WTC11 (cell line): ENCODE measurements at regions not wholly inside any gene's neighbourhood (a gene's known extent, or its start where the extent isn't known, plus 50 kb on each side); places are given as distances from the start of the nearest gene placed in this dataset.
A peak's percentile ranks its signal among the peaks of the same experiment; 100 is the strongest.

ENCODE experiments used
- ATAC-seq: fragments of 200-7000 bp; cut with Tn5 transposase; 2 replicates; pipeline ENCODE4 v1.10.0; 2021; ENCODE audit warnings: mild to moderate bottlenecking, moderate library complexity
- CTCF ChIA-PET: fragments of 300-600 bp; sonication (Branson Sonifier 250); formaldehyde crosslinking; loops from one replicate; lab custom pipeline; 2021; ENCODE audit warnings: antibody characterized with exemption; lab: Charles Lee
- POLR2A ChIA-PET: fragments of 350-600 bp; sonication (Branson Sonifier 250); formaldehyde crosslinking; loops from one replicate; lab custom pipeline; 2021; ENCODE audit warnings: antibody characterized with exemption; lab: Charles Lee
- DNase-seq: peaks from one replicate; pipeline ENCODE4 v3.0.0; 2021; ENCODE audit warnings: low spot score
- H3K27ac Mint-ChIP-seq: 2 replicates; pipeline ENCODE4 v1.8.0; 2021; ENCODE audit warnings: mixed read lengths
- H3K27me3 Mint-ChIP-seq: 2 replicates; pipeline ENCODE4 v1.8.0; 2021; ENCODE audit warnings: low read depth, mild to moderate bottlenecking, moderate library complexity, mixed read lengths
- H3K36me3 Mint-ChIP-seq: 2 replicates; pipeline ENCODE4 v1.8.0; 2021; ENCODE audit warnings: mixed read lengths
- H3K4me1 Mint-ChIP-seq: 2 replicates; pipeline ENCODE4 v1.8.0; 2022; ENCODE audit warnings: mixed read lengths
- H3K4me3 Mint-ChIP-seq: 2 replicates; pipeline ENCODE4 v1.8.0; 2021; ENCODE audit warnings: mild to moderate bottlenecking, moderate library complexity, mixed read lengths
- H3K9me3 Mint-ChIP-seq: 2 replicates; pipeline ENCODE4 v1.8.0; 2021; ENCODE audit warnings: mixed read lengths
- AFF4 ChIP-seq: sonication (generic); formaldehyde crosslinking; IDR thresholded peaks from 2 replicates; pipeline ENCODE4 v1.8.1; 2023; ENCODE audit warnings: mild to moderate bottlenecking, missing genetic modification reagents, borderline replicate concordance
- ATF2 ChIP-seq: sonication (generic); formaldehyde crosslinking; IDR thresholded peaks from 2 replicates; pipeline ENCODE4 v1.8.1; 2022; ENCODE audit warnings: low read depth, missing genetic modification reagents, borderline replicate concordance
- ATF6 ChIP-seq: sonication (generic); formaldehyde crosslinking; IDR thresholded peaks from 2 replicates; pipeline ENCODE4 v1.8.1; 2023; ENCODE audit warnings: mild to moderate bottlenecking, missing genetic modification reagents
- CREB1 ChIP-seq: sonication (generic); formaldehyde crosslinking; IDR thresholded peaks from 2 replicates; pipeline ENCODE4 v1.8.0; 2023; ENCODE audit warnings: mild to moderate bottlenecking, missing genetic modification reagents
- E2F1 ChIP-seq: sonication (generic); formaldehyde crosslinking; IDR thresholded peaks from 2 replicates; pipeline ENCODE4 v1.8.0; 2022; ENCODE audit warnings: mild to moderate bottlenecking, missing genetic modification reagents
- ESRRA ChIP-seq: sonication (generic); formaldehyde crosslinking; IDR thresholded peaks from 2 replicates; pipeline ENCODE4 v1.8.1; 2022; ENCODE audit warnings: mild to moderate bottlenecking, missing genetic modification reagents, borderline replicate concordance
- ETV6 ChIP-seq: sonication (generic); formaldehyde crosslinking; IDR thresholded peaks from 2 replicates; pipeline ENCODE4 v1.8.1; 2022; ENCODE audit warnings: mild to moderate bottlenecking, missing genetic modification reagents
- FOXJ3 ChIP-seq: sonication (generic); formaldehyde crosslinking; IDR thresholded peaks from 2 replicates; pipeline ENCODE4 v1.9.0; 2021; ENCODE audit warnings: missing genetic modification reagents, mild to moderate bottlenecking, borderline replicate concordance
- GABPB1 ChIP-seq: sonication (generic); formaldehyde crosslinking; IDR thresholded peaks from 2 replicates; pipeline ENCODE4 v1.8.1; 2023; ENCODE audit warnings: mild to moderate bottlenecking, missing genetic modification reagents
- GTF2I ChIP-seq: fragments of 250-450 bp; sonication (Bioruptor Pico); conservative IDR thresholded peaks from 2 replicates; pipeline ENCODE4 v1.4.0; 2021; ENCODE audit warnings: mild to moderate bottlenecking
- HMGA2 ChIP-seq: fragments of 250-450 bp; sonication (Bioruptor Pico); IDR thresholded peaks from 2 replicates; pipeline ENCODE4 v1.4.0; 2021; ENCODE audit warnings: mild to moderate bottlenecking, moderate library complexity
- JUN ChIP-seq: sonication (generic); formaldehyde crosslinking; IDR thresholded peaks from 2 replicates; pipeline ENCODE4 v1.8.0; 2023; ENCODE audit warnings: mild to moderate bottlenecking, missing genetic modification reagents
- MXD4 ChIP-seq: fragments of 250-450 bp; sonication (Bioruptor Pico); IDR thresholded peaks from 2 replicates; pipeline ENCODE4 v1.8.0; 2021; ENCODE audit warnings: mild to moderate bottlenecking, moderate library complexity, borderline replicate concordance
- MYBL2 ChIP-seq: sonication (generic); formaldehyde crosslinking; IDR thresholded peaks from 2 replicates; pipeline ENCODE4 v1.8.1; 2023; ENCODE audit warnings: mild to moderate bottlenecking, moderate library complexity, missing genetic modification reagents
- NR3C1 ChIP-seq: sonication (generic); formaldehyde crosslinking; conservative IDR thresholded peaks from 2 replicates; pipeline ENCODE4 v1.8.1; 2023; ENCODE audit warnings: low read depth, mild to moderate bottlenecking, missing genetic modification reagents
- OVOL2 ChIP-seq: fragments of 250-450 bp; sonication (Bioruptor Pico); IDR thresholded peaks from 2 replicates; pipeline ENCODE4 v1.9.0; 2021; ENCODE audit warnings: mild to moderate bottlenecking, borderline replicate concordance
- SMAD4 ChIP-seq: sonication (generic); formaldehyde crosslinking; IDR thresholded peaks from 2 replicates; pipeline ENCODE4 v1.8.0; 2022; ENCODE audit warnings: mild to moderate bottlenecking, missing genetic modification reagents
- ZNF416 ChIP-seq: fragments of 250-450 bp; sonication (Bioruptor Pico); IDR thresholded peaks from 2 replicates; pipeline ENCODE4 v1.9.0; 2021; ENCODE audit warnings: mild to moderate bottlenecking, inconsistent platforms
- ZNF671 ChIP-seq: fragments of 250-450 bp; sonication (Bioruptor Pico); IDR thresholded peaks from 2 replicates; pipeline ENCODE4 v1.8.0; 2021; ENCODE audit warnings: mild to moderate bottlenecking
- TF ChIP-seq, protein P1 (sequence below): fragments of 200-600 bp; IDR thresholded peaks from 2 replicates; pipeline ENCODE4 v1.8.0; 2022; ENCODE audit warnings: antibody characterized with exemption
- TF ChIP-seq, protein P2 (sequence below): sonication (generic); formaldehyde crosslinking; IDR thresholded peaks from 2 replicates; pipeline ENCODE4 v1.8.1; 2022; ENCODE audit warnings: low read depth, mild to moderate bottlenecking, moderate library complexity, missing genetic modification reagents, borderline replicate concordance
- TF ChIP-seq, protein P3 (sequence below): sonication (generic); formaldehyde crosslinking; IDR thresholded peaks from 2 replicates; pipeline ENCODE4 v1.8.1; 2022; ENCODE audit warnings: mild to moderate bottlenecking, moderate library complexity, missing genetic modification reagents

GRCh38 chr16:85187886-85188285 lies 75.6 kb upstream of the CIBAR2 start:
- H3K27ac Mint-ChIP-seq: no peak overlapping the region
- peaks cover 18% of the 10 kb centered on the region for H3K9me3 Mint-ChIP-seq
- peaks cover 2% of the 10 kb centered on the region; the same call in 1 of the 2 replicates for H3K27me3 Mint-ChIP-seq
- no peak for TF ChIP-seq NR3C1 (CRISPR knock-in tag)
- TF ChIP-seq CREB1: no peak
- TF ChIP-seq JUN: no peak
- no peak for TF ChIP-seq OVOL2 (CRISPR knock-in tag)
- TF ChIP-seq, protein P1, sequence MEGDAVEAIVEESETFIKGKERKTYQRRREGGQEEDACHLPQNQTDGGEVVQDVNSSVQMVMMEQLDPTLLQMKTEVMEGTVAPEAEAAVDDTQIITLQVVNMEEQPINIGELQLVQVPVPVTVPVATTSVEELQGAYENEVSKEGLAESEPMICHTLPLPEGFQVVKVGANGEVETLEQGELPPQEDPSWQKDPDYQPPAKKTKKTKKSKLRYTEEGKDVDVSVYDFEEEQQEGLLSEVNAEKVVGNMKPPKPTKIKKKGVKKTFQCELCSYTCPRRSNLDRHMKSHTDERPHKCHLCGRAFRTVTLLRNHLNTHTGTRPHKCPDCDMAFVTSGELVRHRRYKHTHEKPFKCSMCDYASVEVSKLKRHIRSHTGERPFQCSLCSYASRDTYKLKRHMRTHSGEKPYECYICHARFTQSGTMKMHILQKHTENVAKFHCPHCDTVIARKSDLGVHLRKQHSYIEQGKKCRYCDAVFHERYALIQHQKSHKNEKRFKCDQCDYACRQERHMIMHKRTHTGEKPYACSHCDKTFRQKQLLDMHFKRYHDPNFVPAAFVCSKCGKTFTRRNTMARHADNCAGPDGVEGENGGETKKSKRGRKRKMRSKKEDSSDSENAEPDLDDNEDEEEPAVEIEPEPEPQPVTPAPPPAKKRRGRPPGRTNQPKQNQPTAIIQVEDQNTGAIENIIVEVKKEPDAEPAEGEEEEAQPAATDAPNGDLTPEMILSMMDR: no peak
- no peak for TF ChIP-seq ZNF671
- TF ChIP-seq AFF4 (CRISPR knock-in tag): no peak
- no peak for TF ChIP-seq SMAD4
- TF ChIP-seq, protein P2, sequence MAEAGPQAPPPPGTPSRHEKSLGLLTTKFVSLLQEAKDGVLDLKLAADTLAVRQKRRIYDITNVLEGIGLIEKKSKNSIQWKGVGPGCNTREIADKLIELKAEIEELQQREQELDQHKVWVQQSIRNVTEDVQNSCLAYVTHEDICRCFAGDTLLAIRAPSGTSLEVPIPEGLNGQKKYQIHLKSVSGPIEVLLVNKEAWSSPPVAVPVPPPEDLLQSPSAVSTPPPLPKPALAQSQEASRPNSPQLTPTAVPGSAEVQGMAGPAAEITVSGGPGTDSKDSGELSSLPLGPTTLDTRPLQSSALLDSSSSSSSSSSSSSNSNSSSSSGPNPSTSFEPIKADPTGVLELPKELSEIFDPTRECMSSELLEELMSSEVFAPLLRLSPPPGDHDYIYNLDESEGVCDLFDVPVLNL (CRISPR knock-in tag): no peak
- TF ChIP-seq ETV6 (CRISPR knock-in tag): no peak
- no peak for TF ChIP-seq ATF2 (CRISPR knock-in tag)
- TF ChIP-seq E2F1: no peak
- no peak for TF ChIP-seq FOXJ3
- no peak for TF ChIP-seq ZNF416 (CRISPR knock-in tag)
- no peak overlapping the region for H3K4me3 Mint-ChIP-seq
- ChIA-PET CTCF (interaction anchor here (0.6 to 2.4 kb wide), 25 partner anchors 10 to 428 kb away, joined by 3 to 21 read pairs (median 5); no protein-coding TSS in a partner anchor), POLR2A (no interaction called here)
- 0 out of 2 replicates have a peak, but pooled peaks cover 9% of the 10 kb centered on the region for H3K4me1 Mint-ChIP-seq
- DNase-seq (no peak), ATAC-seq (no peak)
- H3K36me3 Mint-ChIP-seq: peaks cover 28% of the 10 kb centered on the region

GRCh38 chr16:85188822-85189672 lies 76.8 kb upstream of the CIBAR2 start:
- no peak for DNase-seq
- no peak for TF ChIP-seq GABPB1 (CRISPR knock-in tag)
- TF ChIP-seq MXD4 (CRISPR knock-in tag): no peak
- no peak for TF ChIP-seq ETV6 (CRISPR knock-in tag)
- TF ChIP-seq ESRRA (CRISPR knock-in tag): no peak
- no peak for TF ChIP-seq HMGA2 (CRISPR knock-in tag)
- no peak for TF ChIP-seq GTF2I
- TF ChIP-seq, protein P3, sequence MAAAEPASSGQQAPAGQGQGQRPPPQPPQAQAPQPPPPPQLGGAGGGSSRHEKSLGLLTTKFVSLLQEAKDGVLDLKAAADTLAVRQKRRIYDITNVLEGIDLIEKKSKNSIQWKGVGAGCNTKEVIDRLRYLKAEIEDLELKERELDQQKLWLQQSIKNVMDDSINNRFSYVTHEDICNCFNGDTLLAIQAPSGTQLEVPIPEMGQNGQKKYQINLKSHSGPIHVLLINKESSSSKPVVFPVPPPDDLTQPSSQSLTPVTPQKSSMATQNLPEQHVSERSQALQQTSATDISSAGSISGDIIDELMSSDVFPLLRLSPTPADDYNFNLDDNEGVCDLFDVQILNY (CRISPR knock-in tag): no peak
- TF ChIP-seq FOXJ3: no peak
- no peak for TF ChIP-seq JUN
- TF ChIP-seq ATF6 (CRISPR knock-in tag): no peak
- TF ChIP-seq MYBL2 (CRISPR knock-in tag): no peak

More at GRCh38 chr16:85188822-85189672, 76.8 kb upstream of the CIBAR2 start:
- ChIA-PET POLR2A (no interaction called here), CTCF (interaction anchor here (0.6 to 2.2 kb wide), 6 partner anchors 13 to 74 kb away, joined by 3 to 12 read pairs (median 4); no protein-coding TSS in a partner anchor)
- Mint-ChIP-seq H3K27me3 (peaks cover 2% of the 10 kb centered on the region; the same call in 1 of the 2 replicates), H3K4me3 (no peak overlapping the region), H3K27ac (peak overlapping the region; percentile 4; the same call in 1 of the 2 replicates), H3K4me1 (0 out of 2 replicates have a peak, but pooled peaks cover 9% of the 10 kb centered on the region), H3K36me3 (peaks cover 16% of the 10 kb centered on the region), H3K9me3 (peaks cover 12% of the 10 kb centered on the region)
- ATAC-seq: no peak
